Spleen (tissue), 7 donors: ENCODE measurements at regions not wholly inside any gene's neighbourhood (a gene's known extent, or its start where the extent isn't known, plus 50 kb on each side); places are given as distances from the start of the nearest gene placed in this dataset.

Experiments
- CTCF ChIP-seq, 11 experiments: fragments of 200-600 bp in 7 of 11; fragments of 450-650 bp in 4 of 11; sonication (generic) in 4 of 11; IDR thresholded peaks in 8 of 11; conservative IDR thresholded peaks in 3 of 11; 1 replicate in 7 of 11; 2 replicates in 4 of 11; pipeline versions ENCODE4 v1.4.0 to v1.8.0; 2016 to 2021; ENCODE audit warnings: antibody characterized with exemption in 11 of 11, inconsistent platforms in 4 of 11, mild to moderate bottlenecking in 1 of 11
- POLR2A ChIP-seq, 3 donors: fragments of 450-650 bp; IDR thresholded peaks; one replicate each; pipeline ENCODE4 v1.5.1; 2017; ENCODE audit warnings: antibody characterized with exemption in 3 of 3, mild to moderate bottlenecking in 1 of 3
- donor health status: DM: no; HTN: no; CAD: no; lungs with moderate emphysema.
- donor health status: DM: no; HTN: no; CAD: no.
- donor health status: DM: no; HTN: no; CAD: no.

- TF ChIP-seq POLR2A (IDR thresholded peaks at IDR 0.05), result no peak
- TF ChIP-seq CTCF (IDR thresholded peaks at IDR 0.05 in 8 of 11, conservative IDR thresholded peaks at IDR 0.05 in 3 of 11), result no peak
These were observed 104.9 kb downstream of the CDC7 start for GRCh38 chr1:91605566-91605965.
